ENCODE measurements at regions not wholly inside any gene's neighbourhood (a gene's known extent, or its start where the extent isn't known, plus 50 kb on each side); places are given as distances from the start of the nearest gene placed in this dataset.

DNA sequence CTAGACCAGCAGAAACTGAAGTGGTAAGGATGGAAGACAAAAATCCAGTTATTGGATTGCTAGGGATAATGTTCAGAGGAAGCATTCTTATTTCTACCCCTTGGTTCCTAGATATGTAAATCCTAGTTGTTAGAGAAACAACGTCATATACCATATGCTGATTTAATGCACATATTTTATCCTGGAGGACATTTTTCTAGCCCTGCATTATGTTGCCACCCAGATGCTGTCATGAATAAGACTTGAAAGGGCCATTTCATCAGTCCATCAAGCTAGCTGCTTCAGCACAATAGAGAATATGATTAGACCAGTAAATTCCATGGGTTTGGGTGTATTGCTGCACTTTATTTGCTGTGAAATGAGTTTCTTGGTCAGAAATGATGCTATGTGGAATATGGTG, 1736.4 kb downstream of the MAT2B start:
- H3K79me2 ChIP-seq (ENCODE audit: control insufficient read depth, insufficient read depth, low read length): no peaks in the 10 kb centered on the region
- H3K9me1 ChIP-seq (ENCODE audit: control insufficient read depth, extremely low read depth, insufficient read depth, low read length): no peaks in the 10 kb centered on the region
- dilution Hi-C loops (cut with MboI; ENCODE audit: extremely low pct_ligation_motif_present, low sequenced_read_pairs): no loop called here
- H3K36me3 ChIP-seq (ENCODE audit: control insufficient read depth in 2 of 2, extremely low read depth in 1 of 2, insufficient read depth in 2 of 2, low read length in 2 of 2): no peaks in the 10 kb centered on the region
- H3K4me1 ChIP-seq (ENCODE audit: control insufficient read depth, extremely low read depth, insufficient read depth, low read length): no peaks in the 10 kb centered on the region
- no peak for FAIRE-seq
- no peak overlapping the region for H3K27ac ChIP-seq (ENCODE audit: control insufficient read depth, insufficient read depth, low read length)
- H3K4me2 ChIP-seq (ENCODE audit: control insufficient read depth, extremely low read depth, insufficient read depth, low read depth, low read length): no peak overlapping the region
- no peak overlapping the region for H3K4me3 ChIP-seq (ENCODE audit: control insufficient read depth in 2 of 3, extremely low read depth in 1 of 3, insufficient read depth in 2 of 3, low read depth in 1 of 3, low read length in 3 of 3)
- no peaks in the 10 kb centered on the region for H3K27me3 ChIP-seq (ENCODE audit: control insufficient read depth, extremely low read depth, insufficient read depth, low read length)
- no peaks in the 10 kb centered on the region for H3K9me3 ChIP-seq (ENCODE audit: control insufficient read depth, low read depth, low read length)
- no peak overlapping the region for H3K9ac ChIP-seq (ENCODE audit: control insufficient read depth, extremely low read depth, insufficient read depth, low read length)
- no peak overlapping the region for H2AFZ ChIP-seq (ENCODE audit: control insufficient read depth, low read length)
- DNase-seq (ENCODE audit: low read depth, low spot score): no peak
- no peaks in the 10 kb centered on the region for H4K20me1 ChIP-seq (ENCODE audit: control insufficient read depth, extremely low read depth, insufficient read depth, low read length)
- no peak for TF ChIP-seq EZH2 (IDR thresholded peaks at IDR 0.05; ENCODE audit: low read length)

DNA sequence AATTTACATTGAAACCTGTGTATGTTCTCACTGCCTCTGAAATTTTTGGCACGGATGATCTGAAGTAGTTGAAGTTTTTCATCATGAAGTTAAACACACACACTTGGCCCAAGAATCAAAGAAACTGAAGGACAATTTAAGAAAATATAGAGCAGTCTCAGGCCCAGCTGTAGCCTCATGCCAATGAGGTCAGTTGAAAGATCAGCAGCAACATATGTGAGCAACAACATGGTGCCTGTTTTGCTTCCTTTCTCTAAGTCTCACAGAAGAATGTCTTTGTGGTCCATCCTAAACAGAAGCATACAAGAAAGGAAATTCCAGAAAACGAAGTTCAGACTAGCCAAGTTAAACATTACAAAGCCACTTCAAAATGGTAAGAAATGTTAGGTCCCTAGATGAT, 1737.2 kb downstream of the MAT2B start:
- H2AFZ ChIP-seq (ENCODE audit: control insufficient read depth, low read length): no peak overlapping the region
- DNase-seq (ENCODE audit: low read depth, low spot score): no peak
- no peak overlapping the region for H3K4me2 ChIP-seq (ENCODE audit: control insufficient read depth, extremely low read depth, insufficient read depth, low read depth, low read length)
- no peak overlapping the region for H3K4me3 ChIP-seq (ENCODE audit: control insufficient read depth in 2 of 3, extremely low read depth in 1 of 3, insufficient read depth in 2 of 3, low read depth in 1 of 3, low read length in 3 of 3)
- no peaks in the 10 kb centered on the region for H3K36me3 ChIP-seq (ENCODE audit: control insufficient read depth in 2 of 2, extremely low read depth in 1 of 2, insufficient read depth in 2 of 2, low read length in 2 of 2)
- no peak overlapping the region for H3K27ac ChIP-seq (ENCODE audit: control insufficient read depth, insufficient read depth, low read length)
- H4K20me1 ChIP-seq (ENCODE audit: control insufficient read depth, extremely low read depth, insufficient read depth, low read length): no peaks in the 10 kb centered on the region
- dilution Hi-C loops (cut with MboI; ENCODE audit: extremely low pct_ligation_motif_present, low sequenced_read_pairs): no loop called here
- H3K79me2 ChIP-seq (ENCODE audit: control insufficient read depth, insufficient read depth, low read length): no peaks in the 10 kb centered on the region
- no peak for TF ChIP-seq EZH2 (IDR thresholded peaks at IDR 0.05; ENCODE audit: low read length)
- TF ChIP-seq, protein P1, sequence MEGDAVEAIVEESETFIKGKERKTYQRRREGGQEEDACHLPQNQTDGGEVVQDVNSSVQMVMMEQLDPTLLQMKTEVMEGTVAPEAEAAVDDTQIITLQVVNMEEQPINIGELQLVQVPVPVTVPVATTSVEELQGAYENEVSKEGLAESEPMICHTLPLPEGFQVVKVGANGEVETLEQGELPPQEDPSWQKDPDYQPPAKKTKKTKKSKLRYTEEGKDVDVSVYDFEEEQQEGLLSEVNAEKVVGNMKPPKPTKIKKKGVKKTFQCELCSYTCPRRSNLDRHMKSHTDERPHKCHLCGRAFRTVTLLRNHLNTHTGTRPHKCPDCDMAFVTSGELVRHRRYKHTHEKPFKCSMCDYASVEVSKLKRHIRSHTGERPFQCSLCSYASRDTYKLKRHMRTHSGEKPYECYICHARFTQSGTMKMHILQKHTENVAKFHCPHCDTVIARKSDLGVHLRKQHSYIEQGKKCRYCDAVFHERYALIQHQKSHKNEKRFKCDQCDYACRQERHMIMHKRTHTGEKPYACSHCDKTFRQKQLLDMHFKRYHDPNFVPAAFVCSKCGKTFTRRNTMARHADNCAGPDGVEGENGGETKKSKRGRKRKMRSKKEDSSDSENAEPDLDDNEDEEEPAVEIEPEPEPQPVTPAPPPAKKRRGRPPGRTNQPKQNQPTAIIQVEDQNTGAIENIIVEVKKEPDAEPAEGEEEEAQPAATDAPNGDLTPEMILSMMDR (optimal IDR thresholded peaks at IDR 0.05 in 1 of 3, IDR thresholded peaks at IDR 0.05 in 1 of 3, conservative IDR thresholded peaks at IDR 0.05 in 1 of 3; ENCODE audit: extremely low read depth in 1 of 3, insufficient read depth in 2 of 3, low read length in 3 of 3): no peak
- H3K9me1 ChIP-seq (ENCODE audit: control insufficient read depth, extremely low read depth, insufficient read depth, low read length): no peaks in the 10 kb centered on the region
- no peaks in the 10 kb centered on the region for H3K27me3 ChIP-seq (ENCODE audit: control insufficient read depth, extremely low read depth, insufficient read depth, low read length)
- no peak overlapping the region for H3K9ac ChIP-seq (ENCODE audit: control insufficient read depth, extremely low read depth, insufficient read depth, low read length)
- no peak for FAIRE-seq
- H3K9me3 ChIP-seq (ENCODE audit: control insufficient read depth, low read depth, low read length): no peaks in the 10 kb centered on the region
- no peaks in the 10 kb centered on the region for H3K4me1 ChIP-seq (ENCODE audit: control insufficient read depth, extremely low read depth, insufficient read depth, low read length)

GRCh38 chr5:165244407-165244806, 1739.0 kb downstream of the MAT2B start:
- Histone ChIP-seq H3K4me3 (ENCODE audit: control insufficient read depth in 2 of 3, extremely low read depth in 1 of 3, insufficient read depth in 2 of 3, low read depth in 1 of 3, low read length in 3 of 3) (no peak overlapping the region), H3K4me2 (ENCODE audit: control insufficient read depth, extremely low read depth, insufficient read depth, low read depth, low read length) (no peak overlapping the region), H3K9ac (ENCODE audit: control insufficient read depth, extremely low read depth, insufficient read depth, low read length) (no peak overlapping the region), H3K79me2 (ENCODE audit: control insufficient read depth, insufficient read depth, low read length) (no peaks in the 10 kb centered on the region), H3K4me1 (ENCODE audit: control insufficient read depth, extremely low read depth, insufficient read depth, low read length) (no peaks in the 10 kb centered on the region), H3K9me1 (ENCODE audit: control insufficient read depth, extremely low read depth, insufficient read depth, low read length) (no peaks in the 10 kb centered on the region), H4K20me1 (ENCODE audit: control insufficient read depth, extremely low read depth, insufficient read depth, low read length) (no peaks in the 10 kb centered on the region), H2AFZ (ENCODE audit: control insufficient read depth, low read length) (no peak overlapping the region), H3K9me3 (ENCODE audit: control insufficient read depth, low read depth, low read length) (no peaks in the 10 kb centered on the region), H3K27ac (ENCODE audit: control insufficient read depth, insufficient read depth, low read length) (no peak overlapping the region), H3K27me3 (ENCODE audit: control insufficient read depth, extremely low read depth, insufficient read depth, low read length) (no peaks in the 10 kb centered on the region), H3K36me3 (ENCODE audit: control insufficient read depth in 2 of 2, extremely low read depth in 1 of 2, insufficient read depth in 2 of 2, low read length in 2 of 2) (no peaks in the 10 kb centered on the region)
- TF ChIP-seq, protein P1 (optimal IDR thresholded peaks at IDR 0.05 in 1 of 3, IDR thresholded peaks at IDR 0.05 in 1 of 3, conservative IDR thresholded peaks at IDR 0.05 in 1 of 3; ENCODE audit: extremely low read depth in 1 of 3, insufficient read depth in 2 of 3, low read length in 3 of 3): no peak
- no peak for TF ChIP-seq EZH2 (IDR thresholded peaks at IDR 0.05; ENCODE audit: low read length)
- FAIRE-seq (no peak), DNase-seq (ENCODE audit: low read depth, low spot score) (no peak)
- dilution Hi-C loops (cut with MboI; ENCODE audit: extremely low pct_ligation_motif_present, low sequenced_read_pairs): no loop called here

Measured in keratinocyte (primary cell).